GM18526 (cell line): ENCODE measurements at regions not wholly inside any gene's neighbourhood (a gene's known extent, or its start where the extent isn't known, plus 50 kb on each side); places are given as distances from the start of the nearest gene placed in this dataset.

Source experiments
- POLR2A ChIP-seq: IDR thresholded peaks from 3 replicates; pipeline ENCODE4 v1.6.1; 2011; ENCODE audit not compliant: insufficient read length; ENCODE audit errors: extremely low read depth

GRCh38 chr5:173758676-173759075 lies 129.5 kb upstream of the CPEB4 start:
- TF ChIP-seq POLR2A, result no peak

- TF ChIP-seq POLR2A, result no peak
These were observed 128.5 kb upstream of the CPEB4 start for GRCh38 chr5:173759691-173760090.

GRCh38 chr5:173760461-173761177 lies 127.5 kb upstream of the CPEB4 start:
- no peak for TF ChIP-seq POLR2A

- no peak for TF ChIP-seq POLR2A
These were observed 127.0 kb upstream of the CPEB4 start for GRCh38 chr5:173761178-173761513.

GRCh38 chr5:173762045-173762444 lies 126.1 kb upstream of the CPEB4 start:
- TF ChIP-seq POLR2A, result no peak

- no peak for TF ChIP-seq POLR2A
These were observed 125.2 kb upstream of the CPEB4 start for GRCh38 chr5:173762930-173763329.

GRCh38 chr5:173763410-173763809 lies 124.7 kb upstream of the CPEB4 start:
- TF ChIP-seq POLR2A, result no peak

GRCh38 chr5:173764332-173765028 lies 123.7 kb upstream of the CPEB4 start:
- no peak for TF ChIP-seq POLR2A

GRCh38 chr5:173765029-173765644 lies 123.0 kb upstream of the CPEB4 start:
- no peak for TF ChIP-seq POLR2A

- TF ChIP-seq POLR2A, result no peak
These were observed 122.5 kb upstream of the CPEB4 start for GRCh38 chr5:173765661-173766060.

- no peak for TF ChIP-seq POLR2A
These were observed 120.4 kb upstream of the CPEB4 start for GRCh38 chr5:173767574-173768266.

GRCh38 chr5:173768267-173768806 lies 119.8 kb upstream of the CPEB4 start:
- no peak for TF ChIP-seq POLR2A

- TF ChIP-seq POLR2A, result no peak
These were observed 119.3 kb upstream of the CPEB4 start for GRCh38 chr5:173768891-173769290.

- no peak for TF ChIP-seq POLR2A
These were observed 117.5 kb upstream of the CPEB4 start for GRCh38 chr5:173770637-173771036.

- TF ChIP-seq POLR2A, result no peak
These were observed 116.9 kb upstream of the CPEB4 start for GRCh38 chr5:173771121-173771724.

- no peak for TF ChIP-seq POLR2A
These were observed 116.3 kb upstream of the CPEB4 start for GRCh38 chr5:173771725-173772383.
